SK-MEL-5 (cell line): ENCODE measurements at regions not wholly inside any gene's neighbourhood (a gene's known extent, or its start where the extent isn't known, plus 50 kb on each side); places are given as distances from the start of the nearest gene placed in this dataset.
"Not testable (repeated sequence)": the region's sequence is repeated elsewhere in the genome, so short reads cannot be mapped to it uniquely, and the experiment has no call there.

Experiments
- DNase-seq: peaks from one replicate; pipeline ENCODE4 v3.0.0-alpha.2; 2016; ENCODE audit warnings: low read depth, low spot score
- in situ Hi-C: cut with HindIII; loops from 2 replicates; pipeline ENCODE4 v1.10.0; 2016; ENCODE audit warnings: low sequenced_read_pairs, high pct_unique_total_duplicates, low pct_unique_long_range_greater_than_20kb

- DNase-seq, in situ Hi-C loops: not testable (repeated sequence)
Measured at GRCh38 chr5:71343994-71344393, 111.5 kb upstream of the BDP1 start.

- DNase-seq, in situ Hi-C loops: not testable (repeated sequence)
Measured at GRCh38 chr5:71372601-71373000, 82.8 kb upstream of the BDP1 start.

GRCh38 chr5:71373054-71373734 is 82.3 kb upstream of the BDP1 start:
- DNase-seq, in situ Hi-C loops: not testable (repeated sequence)

- DNase-seq: peak; percentile 39
- in situ Hi-C loops: not testable (repeated sequence)
Measured at GRCh38 chr5:71384204-71384603, 71.2 kb upstream of the BDP1 start.

GRCh38 chr5:71384706-71385105 is 70.7 kb upstream of the BDP1 start:
- in situ Hi-C loops: no loop called here
- DNase-seq: no peak

GRCh38 chr5:71385208-71385607 is 70.2 kb upstream of the BDP1 start:
- in situ Hi-C loops, DNase-seq: not testable (repeated sequence)

- DNase-seq: peak; percentile 49
- in situ Hi-C loops: not testable (repeated sequence)
Measured at GRCh38 chr5:71388184-71388583, 67.3 kb upstream of the BDP1 start.

GRCh38 chr5:71398400-71398799 is 57.1 kb upstream of the BDP1 start:
- in situ Hi-C loops, DNase-seq: not testable (repeated sequence)

- in situ Hi-C loops, DNase-seq: not testable (repeated sequence)
Measured at GRCh38 chr5:71398859-71399258, 56.6 kb upstream of the BDP1 start.

GRCh38 chr5:71399443-71399842 is 56.0 kb upstream of the BDP1 start:
- DNase-seq, in situ Hi-C loops: not testable (repeated sequence)

- DNase-seq, in situ Hi-C loops: not testable (repeated sequence)
Measured at GRCh38 chr5:71400626-71401025, 54.8 kb upstream of the BDP1 start.

- in situ Hi-C loops, DNase-seq: not testable (repeated sequence)
Measured at GRCh38 chr5:71401150-71401549, 54.3 kb upstream of the BDP1 start.

- in situ Hi-C loops, DNase-seq: not testable (repeated sequence)
Measured at GRCh38 chr5:71401564-71401963, 53.9 kb upstream of the BDP1 start.

GRCh38 chr5:71404441-71404840 is 51.0 kb upstream of the BDP1 start:
- DNase-seq, in situ Hi-C loops: not testable (repeated sequence)

GRCh38 chr5:71404936-71405335 is 50.5 kb upstream of the BDP1 start:
- DNase-seq, in situ Hi-C loops: not testable (repeated sequence)
